Stimulated activated naive CD4-positive, alpha-beta T cell (primary cell): ENCODE measurements at regions not wholly inside any gene's neighbourhood (a gene's known extent, or its start where the extent isn't known, plus 50 kb on each side); places are given as distances from the start of the nearest gene placed in this dataset.
"Not testable (repeated sequence)": the region's sequence is repeated elsewhere in the genome, so short reads cannot be mapped to it uniquely, and the experiment has no call there.

Experiments used
- DNase-seq, 6 experiments: peaks; one replicate each; lab custom pipeline; 2025; lab: John Stamatoyannopoulos, UW

DNA sequence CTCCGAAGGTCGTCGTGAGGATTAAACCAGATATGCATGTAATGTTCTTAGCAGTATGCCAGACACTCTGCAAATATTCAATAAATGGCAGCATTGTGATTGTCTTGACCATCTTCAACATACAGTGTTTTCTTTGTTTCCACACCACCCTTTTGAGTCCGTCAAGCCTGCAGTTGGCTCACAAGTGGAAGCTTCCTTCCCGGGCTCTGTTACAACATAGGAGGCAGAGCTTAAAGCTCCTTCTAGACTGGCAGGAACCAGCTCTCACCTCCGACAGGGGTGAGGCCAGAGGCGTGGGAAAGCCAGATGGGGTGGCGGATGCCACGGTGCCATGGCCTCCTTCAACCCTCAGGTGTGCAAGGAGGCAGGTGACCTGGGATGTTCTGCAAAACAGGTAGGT, 138.3 kb downstream of the FOXL1 start:
- DNase-seq = no peak

DNA sequence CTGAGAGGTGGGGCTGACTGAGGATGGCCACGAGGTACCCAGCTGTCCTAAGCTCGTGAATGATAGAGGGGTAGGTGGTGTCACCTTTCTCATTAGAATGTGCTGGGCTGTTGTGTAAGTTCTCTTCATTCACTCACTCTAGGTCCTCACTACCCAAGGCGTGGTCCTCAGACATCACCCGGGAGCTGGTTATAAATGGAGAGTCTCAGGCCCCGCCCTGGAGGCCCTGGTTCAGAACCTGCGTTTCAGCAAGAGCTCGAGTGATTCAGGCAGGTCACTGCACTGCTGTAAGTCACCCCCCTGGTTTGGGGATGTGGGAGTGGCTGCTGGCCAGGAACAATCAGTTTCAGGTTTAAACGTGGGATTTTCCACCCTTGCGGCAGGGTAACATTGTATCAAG, 139.8 kb downstream of the FOXL1 start:
- DNase-seq = no peak

DNA sequence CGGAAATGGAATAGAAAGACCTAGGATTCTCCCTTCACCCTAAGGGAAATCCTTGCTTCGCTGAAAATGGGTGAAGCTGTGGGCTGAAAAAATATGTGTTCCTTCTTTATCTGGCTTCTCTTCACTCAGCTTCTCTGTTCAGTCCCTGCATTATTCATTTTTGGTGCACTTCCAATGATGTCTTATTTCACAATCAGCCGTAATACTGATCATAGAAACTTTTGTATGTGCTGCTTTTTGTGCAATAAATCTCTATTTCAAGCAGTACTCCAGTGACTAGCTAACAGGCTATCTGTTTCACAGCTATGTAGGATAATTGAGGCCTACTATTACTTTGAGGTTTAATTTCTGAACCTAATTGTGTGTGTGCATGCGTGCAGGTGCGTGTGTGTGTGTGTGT, 144.6 kb downstream of the FOXL1 start:
- no peak for DNase-seq

DNA sequence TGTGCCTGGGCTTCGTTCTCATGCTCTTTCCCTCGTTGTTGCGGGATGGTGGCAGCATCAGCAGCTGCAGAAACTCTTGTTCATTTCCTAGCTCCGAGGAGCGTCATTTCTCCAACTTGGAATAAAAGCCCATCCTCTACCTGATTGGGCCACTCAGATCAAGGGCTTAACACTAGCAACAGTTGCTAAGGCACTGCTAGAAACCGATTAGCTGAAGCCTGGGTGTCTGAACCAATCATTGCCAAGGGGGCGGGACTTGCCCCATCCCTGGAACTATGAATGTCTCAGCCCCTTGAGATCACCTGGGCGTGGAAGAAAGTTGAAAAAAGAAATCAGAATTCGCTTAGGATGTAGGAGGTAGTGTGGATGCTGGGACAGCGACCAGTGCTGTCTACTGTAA, 145.3 kb downstream of the FOXL1 start:
- DNase-seq = no peak

DNA sequence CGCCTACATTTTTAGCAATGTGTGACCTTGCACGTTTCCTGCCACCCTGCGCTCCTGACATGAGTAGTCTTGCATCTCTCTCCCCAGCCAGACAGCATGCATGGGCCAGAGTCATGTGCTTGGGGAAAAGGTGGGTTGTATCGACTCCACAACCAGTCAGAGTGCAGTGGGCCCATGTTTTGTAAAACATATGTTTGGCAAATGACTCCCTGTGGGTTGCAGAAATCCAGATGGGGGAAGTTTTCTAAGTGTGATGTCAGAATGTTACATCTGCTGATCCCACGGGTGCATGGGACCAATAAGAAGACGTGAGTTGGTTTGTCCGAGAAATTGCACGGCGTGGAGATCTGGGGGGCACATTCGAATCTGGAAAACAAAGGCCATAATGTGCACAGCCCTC, 147.1 kb downstream of the FOXL1 start:
- DNase-seq = no peak

DNA sequence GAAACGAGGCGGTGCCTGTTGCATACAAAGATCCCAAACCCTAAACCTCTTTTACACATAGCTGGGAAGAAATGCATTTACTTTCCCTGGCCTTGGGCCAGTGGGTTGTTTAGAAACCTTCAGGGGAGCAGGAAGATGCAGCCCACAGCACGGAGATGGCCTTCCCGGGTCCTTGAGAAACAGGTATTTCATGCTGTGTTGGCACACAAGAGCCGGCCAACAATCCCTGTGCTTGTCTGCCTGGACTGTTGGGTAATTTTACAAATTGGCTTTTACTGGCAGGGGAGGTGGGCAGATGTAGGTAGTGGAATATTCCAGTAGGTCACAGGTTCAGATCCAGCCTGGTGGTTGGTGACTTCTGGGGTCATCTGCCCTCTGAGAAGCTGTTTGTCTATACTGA, 148.0 kb downstream of the FOXL1 start:
- no peak for DNase-seq

DNA sequence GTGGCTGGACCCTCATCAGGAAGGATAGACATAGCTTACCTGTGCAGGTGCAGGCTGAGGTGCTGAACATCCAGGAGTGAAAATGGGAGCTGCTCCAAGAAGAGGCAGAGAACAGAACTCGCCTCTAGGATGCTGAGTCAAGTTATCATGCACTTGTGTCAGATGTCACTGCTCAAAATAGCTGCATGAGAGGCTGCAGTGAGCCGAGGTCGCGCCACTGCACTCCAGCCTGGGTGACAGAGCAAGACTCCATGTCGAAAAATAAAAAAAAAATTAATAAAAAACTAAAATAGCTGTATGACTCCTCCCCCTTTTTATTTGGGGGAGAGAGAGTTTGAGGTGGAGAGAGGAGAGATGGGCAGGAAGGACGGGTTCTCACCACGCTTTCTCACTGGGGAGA, 148.8 kb downstream of the FOXL1 start:
- no peak for DNase-seq

DNA sequence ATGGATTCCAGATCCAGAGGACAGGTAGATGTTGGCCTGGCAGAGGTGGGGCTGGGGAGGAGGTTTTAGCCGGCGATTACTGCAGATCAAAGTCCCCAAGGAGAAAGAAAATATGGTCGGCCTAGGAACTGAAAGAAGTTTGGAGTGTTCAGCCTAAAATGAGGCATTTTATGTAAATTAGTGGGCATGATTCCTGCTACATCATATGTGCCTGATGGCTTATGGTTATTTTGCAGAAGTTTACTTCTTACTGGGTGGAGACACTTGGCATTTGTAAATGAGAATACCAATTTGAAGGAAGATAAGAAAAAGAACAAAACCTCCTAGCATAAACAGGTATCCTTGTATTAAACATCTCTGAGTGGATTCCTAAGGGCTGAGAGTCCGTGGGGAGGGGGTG, 149.3 kb downstream of the FOXL1 start:
- DNase-seq = no peak

DNA sequence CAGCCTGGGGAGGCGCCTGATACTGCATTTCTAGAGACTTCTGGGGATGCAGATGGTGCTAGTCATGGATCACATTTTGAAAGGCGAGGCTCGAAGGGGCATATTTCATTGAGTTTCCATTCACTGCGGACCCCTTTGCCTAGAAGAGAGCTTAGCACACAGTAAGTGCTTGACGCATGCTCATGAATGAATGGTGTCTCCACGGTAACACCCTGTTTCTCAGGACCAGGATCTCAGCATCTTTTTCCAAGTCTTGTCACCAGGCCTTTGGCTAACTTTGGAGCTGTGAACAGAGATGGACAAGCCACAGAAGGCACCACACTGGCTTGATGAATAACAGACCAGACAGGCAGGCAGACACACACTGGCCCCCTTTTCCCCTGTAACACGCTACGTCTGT, 151.3 kb downstream of the FOXL1 start:
- DNase-seq = no peak

DNA sequence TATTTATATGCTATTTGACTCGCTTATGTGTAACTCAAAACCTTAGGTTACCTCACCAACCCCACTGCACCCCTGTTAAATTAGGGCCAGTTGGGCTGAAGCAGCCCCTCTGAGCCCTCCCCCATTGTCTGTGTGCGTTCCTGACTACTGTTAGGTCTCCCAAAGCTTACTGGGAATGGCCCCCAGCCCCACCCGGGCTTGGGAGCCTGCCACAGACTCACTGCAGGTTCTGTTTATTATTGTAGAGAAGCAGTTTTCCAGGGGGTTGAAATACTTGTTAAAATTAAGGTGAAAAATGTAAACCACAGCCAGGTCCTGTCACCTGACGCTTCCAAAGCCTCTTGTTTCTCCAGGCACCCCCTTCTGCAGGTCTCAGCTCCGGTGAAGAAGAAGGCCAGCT, 151.7 kb downstream of the FOXL1 start:
- DNase-seq = no peak

DNA sequence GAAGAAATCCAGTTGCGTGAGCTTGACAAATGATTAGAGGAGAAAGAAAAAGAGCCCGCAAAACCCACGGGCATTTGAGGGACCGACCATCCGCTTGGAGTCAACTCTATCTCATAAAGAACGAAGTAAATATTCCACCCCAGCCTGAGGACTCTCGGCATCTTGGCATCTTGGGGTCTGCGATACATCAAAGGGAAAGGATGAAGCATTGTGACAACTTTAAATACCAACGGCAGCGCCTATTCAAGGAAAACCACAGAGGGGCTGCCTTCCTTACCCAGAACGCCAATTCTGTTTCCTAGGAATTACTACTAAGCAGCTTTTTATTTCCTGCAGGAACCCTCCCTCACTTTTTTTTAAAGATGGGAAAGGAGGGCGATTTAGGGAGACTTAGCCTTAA, 152.2 kb downstream of the FOXL1 start:
- DNase-seq = no peak

DNA sequence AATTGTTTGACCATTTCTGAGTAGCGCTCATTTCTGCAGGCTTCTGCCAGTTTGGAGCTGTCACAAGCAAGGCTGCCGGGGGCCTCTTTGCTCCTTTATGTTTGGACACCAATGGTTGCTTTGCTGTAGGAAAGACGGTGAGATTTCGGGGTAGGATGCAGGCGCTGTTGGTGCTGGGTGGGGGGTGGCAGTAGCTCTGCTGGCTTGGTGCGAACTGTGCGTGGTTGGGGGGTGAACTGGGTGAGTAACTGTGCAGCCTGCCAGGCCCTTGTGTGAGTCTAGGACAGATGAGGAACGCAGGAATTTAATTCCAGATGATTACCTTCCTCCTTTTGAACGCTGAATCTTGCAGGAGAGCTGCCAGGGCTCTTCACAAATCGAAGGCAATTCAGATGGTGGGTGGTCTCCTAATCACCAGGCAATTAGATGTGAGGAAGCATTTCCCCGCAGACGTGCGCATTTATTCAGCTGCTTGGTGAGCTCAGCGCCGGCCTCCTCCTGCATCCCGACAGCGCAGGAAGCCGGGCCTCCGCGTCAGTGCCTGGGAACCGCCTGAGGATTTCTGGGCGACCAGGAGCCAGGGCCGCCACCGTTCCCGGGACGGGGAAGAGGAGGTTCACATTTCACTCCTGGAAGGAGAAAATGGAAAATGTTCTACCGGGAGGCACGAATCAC, 154.4 kb downstream of the FOXL1 start:
- no peak for DNase-seq

DNA sequence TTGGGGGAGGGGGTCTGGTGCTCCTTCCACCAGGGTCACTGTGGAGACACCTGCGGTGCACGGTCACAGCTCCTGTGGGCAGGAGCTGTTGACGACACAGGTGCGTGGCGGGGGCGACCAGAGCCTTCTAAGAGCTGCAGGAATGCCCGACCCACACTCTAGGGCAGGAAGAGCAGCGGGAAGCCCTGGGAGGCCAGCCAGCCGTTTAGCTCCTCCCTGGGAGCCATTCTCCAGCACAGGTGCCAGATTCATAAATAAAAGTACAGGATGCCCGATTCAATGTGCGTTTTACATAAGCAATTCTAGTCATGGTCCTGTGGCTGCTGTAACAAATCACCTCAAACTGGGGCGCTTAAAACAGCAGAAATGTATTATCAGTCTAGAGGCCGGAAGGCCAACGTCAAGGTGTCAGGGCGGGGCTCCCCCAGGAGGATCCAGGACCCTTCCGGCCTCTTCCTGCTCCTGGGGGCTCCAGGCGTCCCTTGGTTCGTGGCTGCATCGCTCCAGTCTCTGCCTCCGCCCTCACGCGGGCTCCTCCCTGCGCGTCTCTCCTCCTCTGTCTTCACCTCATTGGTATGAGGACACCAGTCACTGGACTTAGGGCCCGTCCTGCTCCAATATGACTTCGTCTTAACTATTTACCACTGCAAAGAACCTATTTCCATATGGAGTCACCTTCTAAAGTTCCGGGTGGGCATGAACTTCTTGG, 155.4 kb downstream of the FOXL1 start:
- DNase-seq = no peak

DNA sequence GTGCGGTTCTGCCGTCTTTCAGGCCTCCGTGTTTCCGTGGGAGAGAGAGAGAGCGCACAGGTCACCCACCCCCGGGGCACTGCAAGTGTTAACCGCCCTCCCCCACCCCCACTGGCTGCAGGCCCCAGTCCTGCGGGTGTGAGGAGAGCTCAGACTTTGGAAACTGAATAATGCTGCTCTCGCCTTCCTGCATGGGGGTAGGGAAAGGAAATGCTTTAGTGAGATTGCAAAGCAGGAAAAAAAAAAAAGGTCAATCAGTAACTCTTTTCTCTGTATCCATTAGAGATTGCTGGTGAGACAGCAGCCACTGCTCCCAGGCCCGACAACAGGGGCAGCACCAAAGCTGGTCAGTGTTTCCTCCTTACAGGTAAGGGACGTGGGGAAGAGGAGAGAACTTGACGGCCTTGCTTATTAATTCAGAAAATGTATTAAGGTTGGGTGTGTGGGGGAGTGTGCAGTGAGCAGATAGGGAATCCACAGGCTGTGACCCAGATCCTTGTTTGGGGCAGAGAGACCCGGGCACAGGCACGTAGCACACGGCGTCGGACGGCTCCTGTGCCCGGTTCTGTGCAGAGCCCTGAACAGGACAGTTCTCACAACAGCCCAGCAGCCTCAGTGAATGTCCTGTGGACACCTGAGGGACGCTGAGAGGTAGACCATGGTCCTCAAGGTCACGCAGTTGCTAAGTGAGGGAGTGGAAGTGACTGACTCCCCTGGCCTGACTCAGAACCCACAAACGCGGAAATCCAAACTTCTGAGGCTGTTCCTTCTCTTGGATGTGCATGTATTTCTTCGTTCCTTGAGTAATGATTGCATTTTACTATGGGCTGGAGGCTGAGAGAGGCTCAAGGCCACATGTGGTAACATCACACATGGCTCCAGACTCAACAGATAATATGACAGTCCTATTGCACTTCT, 156.5 kb downstream of the FOXL1 start:
- no peak for DNase-seq

DNA sequence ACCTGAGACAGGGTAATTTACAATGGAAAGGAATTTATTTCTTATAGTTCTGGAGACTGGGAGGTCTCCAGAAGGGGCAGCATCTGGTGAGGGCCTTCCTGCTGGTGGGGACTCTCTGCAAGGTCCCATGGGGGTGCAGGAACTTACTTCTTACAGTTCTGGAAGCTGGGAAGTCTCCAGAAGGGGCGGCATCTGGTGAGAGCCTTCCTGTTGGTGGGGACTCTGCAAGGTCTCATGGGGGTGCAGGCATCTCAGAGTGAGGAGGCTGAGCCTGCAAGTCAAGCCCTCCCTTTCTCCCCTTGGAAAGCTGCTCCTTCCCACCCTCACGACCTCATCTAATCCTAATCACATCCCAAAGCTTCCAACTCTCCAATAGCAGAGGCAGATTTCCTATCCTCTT, 157.4 kb downstream of the FOXL1 start:
- DNase-seq = no peak

DNA sequence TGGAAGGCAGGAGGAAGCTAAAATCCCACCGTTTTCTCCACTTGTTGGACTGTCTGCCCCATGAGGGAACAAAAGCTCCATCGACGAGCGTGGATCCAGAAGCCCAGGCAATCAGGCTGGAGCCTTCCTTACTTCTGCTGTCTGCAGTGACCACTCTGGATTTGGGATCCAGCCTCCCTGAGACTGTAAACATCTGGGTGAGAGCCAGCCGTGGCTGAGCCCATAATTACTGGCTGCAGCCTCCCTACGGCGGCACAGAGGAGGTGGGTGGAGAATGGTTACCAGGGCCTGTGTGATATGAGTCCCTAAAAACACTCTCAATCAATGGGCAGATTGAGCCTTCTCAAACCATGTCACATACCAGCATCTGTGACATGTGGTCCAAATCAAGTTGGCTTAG, 158.2 kb downstream of the FOXL1 start:
- DNase-seq = no peak

DNA sequence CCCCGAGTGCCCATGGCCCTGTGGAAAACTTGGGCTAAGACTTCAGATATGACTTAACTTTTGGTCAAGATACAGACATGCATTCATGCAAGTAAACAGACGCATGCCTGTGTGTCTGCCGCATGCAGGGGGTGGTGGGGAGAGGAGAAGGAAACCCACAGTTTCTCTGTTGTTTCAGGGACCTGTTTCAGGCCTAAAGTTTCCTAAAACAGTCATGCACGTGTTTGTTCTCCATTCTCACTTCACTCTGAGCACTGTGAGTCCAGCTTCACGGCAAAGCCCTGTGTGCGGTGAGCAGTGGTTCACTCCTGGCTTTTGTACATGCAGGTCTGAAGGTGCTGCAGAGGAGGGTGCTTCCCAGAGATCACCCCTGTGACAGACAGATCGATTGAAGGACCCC, 158.7 kb downstream of the FOXL1 start:
- no peak for DNase-seq

DNA sequence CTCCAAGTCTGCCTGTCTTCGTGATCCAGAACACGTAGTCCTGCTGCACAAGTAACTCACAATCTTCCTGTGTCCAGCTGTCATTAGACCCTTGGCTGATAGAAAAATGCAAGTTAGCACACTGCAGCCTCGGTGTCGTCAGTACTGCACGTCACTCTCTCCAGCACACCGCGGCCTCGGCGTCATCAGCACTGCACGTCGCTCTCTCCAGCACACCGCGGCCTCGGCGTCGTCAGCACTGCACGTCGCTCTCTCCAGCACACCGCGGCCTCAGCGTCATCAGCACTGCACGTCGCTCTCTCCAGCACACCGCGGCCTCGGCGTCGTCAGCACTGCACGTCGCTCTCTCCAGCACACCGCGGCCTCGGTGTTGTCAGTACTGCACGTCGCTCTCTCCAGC, 160.0 kb downstream of the FOXL1 start:
- not testable (repeated sequence) for DNase-seq

DNA sequence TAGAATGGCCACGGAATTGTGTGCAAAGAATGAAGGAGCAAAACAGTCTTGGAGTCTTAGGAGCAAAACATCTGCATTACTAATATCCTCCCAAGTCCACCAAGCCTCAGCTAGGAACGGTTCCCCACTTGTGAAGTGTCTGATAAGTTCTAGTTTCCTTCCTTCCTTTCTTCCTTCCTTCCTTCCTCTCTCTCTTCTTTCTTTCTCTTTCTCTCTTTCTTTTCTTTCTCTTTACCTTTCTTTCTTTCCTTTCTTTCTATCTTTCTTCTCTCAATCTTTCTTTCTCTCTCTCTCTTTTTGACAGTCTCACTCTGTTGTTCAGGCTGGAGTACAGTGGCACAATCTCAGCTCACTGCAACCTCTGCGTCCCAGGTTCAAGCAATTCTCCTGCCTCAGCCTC, 160.8 kb downstream of the FOXL1 start:
- no peak for DNase-seq

DNA sequence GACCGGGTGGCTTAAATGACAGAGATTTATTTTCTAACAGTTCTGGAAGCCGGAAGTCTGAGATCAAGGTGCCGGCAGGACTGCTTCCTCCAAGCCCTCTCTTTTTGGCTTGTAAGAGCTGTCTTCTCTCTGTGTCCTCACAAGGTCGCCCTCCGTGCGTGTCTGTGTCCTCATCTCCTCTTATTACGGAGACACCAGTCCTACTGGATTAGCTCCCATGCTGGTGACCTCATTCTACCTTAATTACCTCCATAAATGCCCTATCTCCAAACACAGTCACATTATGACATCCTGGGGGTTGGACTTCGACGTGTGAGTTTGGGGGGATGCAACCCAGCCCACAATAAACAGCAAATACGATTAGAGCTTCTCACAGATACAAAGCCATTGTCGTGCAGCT, 161.5 kb downstream of the FOXL1 start:
- DNase-seq = no peak

DNA sequence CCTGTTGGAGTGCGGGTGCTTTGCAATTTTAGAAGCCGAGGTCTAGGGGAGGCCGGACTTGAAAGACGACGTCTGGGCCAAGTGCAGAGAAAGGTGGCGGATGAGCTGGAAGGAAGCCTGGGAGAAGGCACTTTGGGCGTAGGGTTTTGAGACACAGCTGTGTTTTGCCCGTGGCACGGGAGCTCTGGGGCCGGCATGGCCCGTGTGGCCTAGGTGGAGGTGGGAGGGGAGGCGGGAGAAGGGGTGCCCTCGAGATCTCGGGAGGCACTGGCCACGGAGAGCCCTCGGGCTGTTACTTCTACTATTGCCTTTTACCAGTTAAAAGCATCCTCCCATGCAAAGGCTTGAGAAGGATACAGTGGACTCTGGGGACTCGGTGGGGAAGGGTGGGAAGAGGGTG, 161.9 kb downstream of the FOXL1 start:
- DNase-seq = no peak

DNA sequence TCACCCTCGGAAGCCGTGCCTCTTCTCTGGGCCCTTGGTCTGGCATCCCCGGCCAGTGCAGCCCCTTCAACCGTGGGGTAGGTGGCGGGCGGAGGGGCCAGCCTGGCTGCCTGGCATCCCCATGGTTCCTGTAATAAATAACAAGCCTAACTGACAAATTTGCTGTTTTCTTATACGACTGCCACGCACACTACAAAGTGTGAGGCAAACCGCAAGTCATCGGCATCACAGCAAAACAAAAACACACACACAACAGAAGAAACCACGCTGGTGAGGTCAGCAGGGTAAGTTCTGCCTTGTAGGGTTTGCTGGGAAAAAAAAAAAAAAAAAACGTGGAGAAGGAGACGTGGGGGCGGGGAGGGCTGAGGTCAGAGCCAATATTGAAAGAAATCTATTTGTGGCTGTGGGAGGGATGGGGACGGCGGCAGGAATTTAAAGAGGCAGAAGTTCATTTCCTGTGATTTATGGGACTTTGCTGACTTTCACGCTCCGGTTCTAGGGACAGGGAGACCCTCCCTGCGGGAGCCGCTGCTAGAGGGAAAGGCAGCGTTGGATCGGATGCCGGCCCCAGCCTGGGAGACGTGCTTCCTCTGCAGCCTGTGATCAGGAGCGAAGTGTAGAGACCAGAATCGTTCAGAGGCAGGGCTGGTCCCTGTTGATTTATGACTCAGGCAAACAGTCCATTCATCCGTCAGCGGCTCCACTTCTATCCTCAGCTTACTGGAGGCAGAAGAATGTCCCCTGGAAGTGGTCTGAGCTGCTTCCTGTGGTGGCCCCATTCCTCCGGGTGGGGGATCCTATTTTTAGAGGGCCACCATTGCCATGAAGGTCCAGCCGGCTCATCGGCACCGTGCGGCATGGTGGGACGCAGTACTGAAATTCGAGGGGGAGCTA, 162.8 kb downstream of the FOXL1 start:
- no peak for DNase-seq
